Liver (tissue), 8 donors: ENCODE measurements at regions not wholly inside any gene's neighbourhood (a gene's known extent, or its start where the extent isn't known, plus 50 kb on each side); places are given as distances from the start of the nearest gene placed in this dataset.

Experiments used
- DNase-seq: peaks from one replicate; pipeline ENCODE4 v3.0.0-alpha.2; 2017; ENCODE audit warnings: low spot score
- H3K27ac ChIP-seq, 2 donors: one replicate each; pipeline ENCODE4 v1.7.0; 2013; ENCODE audit warnings: inconsistent platforms in 2 of 2, low read length in 2 of 2, control low read depth in 1 of 2, low read depth in 1 of 2, mild to moderate bottlenecking in 1 of 2
- H3K27me3 ChIP-seq, 4 donors: one replicate each; pipeline versions ENCODE4 v1.6.1 to v1.7.0; 2013; ENCODE audit warnings: low read length in 3 of 4, inconsistent platforms in 1 of 4, mild to moderate bottlenecking in 1 of 4, moderate library complexity in 1 of 4; ENCODE audit not compliant: control insufficient read depth in 4 of 4, insufficient read depth in 4 of 4
- H3K36me3 ChIP-seq, 4 donors: one replicate each; pipeline versions ENCODE4 v1.6.1 to v1.7.0; 2013; ENCODE audit warnings: low read length in 3 of 4, mild to moderate bottlenecking in 3 of 4, low read depth in 1 of 4, moderate library complexity in 1 of 4; ENCODE audit not compliant: control insufficient read depth in 4 of 4, insufficient read depth in 3 of 4
- H3K4me1 ChIP-seq, 4 donors: one replicate each; pipeline versions ENCODE4 v1.6.1 to v1.7.0; 2013; ENCODE audit warnings: low read length in 3 of 4, mild to moderate bottlenecking in 3 of 4, moderate library complexity in 1 of 4; ENCODE audit not compliant: control insufficient read depth in 4 of 4, insufficient read depth in 4 of 4
- H3K4me3 ChIP-seq, 3 donors: one replicate each; pipeline versions ENCODE4 v1.6.1 to v1.7.0; 2013; ENCODE audit warnings: low read length in 3 of 3, control low read depth in 1 of 3, low read depth in 1 of 3, mild to moderate bottlenecking in 1 of 3
- H3K9ac ChIP-seq, 2 donors: one replicate each; pipeline ENCODE4 v1.7.0; 2013; ENCODE audit warnings: low read length in 2 of 2, mild to moderate bottlenecking in 2 of 2, moderate library complexity in 2 of 2, control low read depth in 1 of 2, low read depth in 1 of 2
- H3K9me3 ChIP-seq, 4 donors: one replicate each; pipeline versions ENCODE4 v1.6.1 to v1.7.0; 2013; ENCODE audit warnings: low read length in 3 of 4; ENCODE audit not compliant: control insufficient read depth in 4 of 4
- EGR1 ChIP-seq, 2 donors: IDR thresholded peaks; 2 replicates each; pipeline ENCODE4 v1.6.1; 2016 to 2018; ENCODE audit warnings: antibody characterized with exemption in 2 of 2, low read depth in 2 of 2
- FOXA1 ChIP-seq: IDR thresholded peaks from 2 replicates; pipeline ENCODE4 v1.6.1; 2016; ENCODE audit warnings: antibody characterized with exemption
- FOXA2 ChIP-seq: IDR thresholded peaks from 2 replicates; pipeline ENCODE4 v1.6.1; 2016; ENCODE audit warnings: antibody characterized with exemption
- GABPA ChIP-seq, 2 donors: IDR thresholded peaks in 1 of 2; conservative IDR thresholded peaks in 1 of 2; 2 replicates each; pipeline ENCODE4 v1.6.1; 2016; ENCODE audit warnings: antibody characterized with exemption in 2 of 2, mild to moderate bottlenecking in 1 of 2, moderate library complexity in 1 of 2
- HNF4A ChIP-seq, 2 donors: conservative IDR thresholded peaks; 2 replicates each; pipeline ENCODE4 v1.6.1; 2016; ENCODE audit warnings: antibody characterized with exemption in 2 of 2, mild to moderate bottlenecking in 2 of 2
- HNF4G ChIP-seq: IDR thresholded peaks from 2 replicates; pipeline ENCODE4 v1.6.1; 2016; ENCODE audit warnings: antibody characterized with exemption
- JUND ChIP-seq, 2 donors: IDR thresholded peaks; 2 replicates each; pipeline ENCODE4 v1.6.1; 2016; ENCODE audit warnings: antibody characterized with exemption in 2 of 2
- NR2F2 ChIP-seq: IDR thresholded peaks from 2 replicates; pipeline ENCODE4 v1.6.1; 2016; ENCODE audit warnings: antibody characterized with exemption
- RAD21 ChIP-seq, 2 donors: IDR thresholded peaks; 2 replicates each; pipeline ENCODE4 v1.6.1; 2016; ENCODE audit warnings: antibody characterized with exemption in 2 of 2, mild to moderate bottlenecking in 2 of 2
- RXRA ChIP-seq, 2 donors: IDR thresholded peaks; 2 replicates each; pipeline ENCODE4 v1.6.1; 2017 to 2018; ENCODE audit warnings: antibody characterized with exemption in 2 of 2, mild to moderate bottlenecking in 1 of 2
- SP1 ChIP-seq: IDR thresholded peaks from 2 replicates; pipeline ENCODE4 v1.6.1; 2018; ENCODE audit warnings: antibody characterized with exemption, mild to moderate bottlenecking
- TAF1 ChIP-seq: conservative IDR thresholded peaks from 2 replicates; pipeline ENCODE4 v1.6.1; 2016; ENCODE audit warnings: antibody characterized with exemption, mild to moderate bottlenecking
- YY1 ChIP-seq: IDR thresholded peaks from 2 replicates; pipeline ENCODE4 v1.6.1; 2016; ENCODE audit warnings: antibody characterized with exemption, mild to moderate bottlenecking
- WGBS: extraction: QIAGEN DNeasy Blood & Tissue Kit; methylation state at CpG from one replicate; pipeline ENCODE4 v1.1.7; 2013; 5-methylcytosine and 5-hydroxymethylcytosine counted together
- TF ChIP-seq, protein P1 (sequence below): IDR thresholded peaks from 2 replicates; pipeline ENCODE4 v1.6.1; 2016; ENCODE audit warnings: antibody characterized with exemption
- TF ChIP-seq, protein P2 (sequence below): fragments of 150-350 bp; IDR thresholded peaks from 2 replicates; pipeline ENCODE4 v1.5.1; 2017; ENCODE audit warnings: improper control_type of control experiment, low read depth, low read length; ENCODE audit not compliant: missing input control
- TF ChIP-seq, protein P3 (sequence below): IDR thresholded peaks from 2 replicates; pipeline ENCODE4 v1.6.1; 2016; ENCODE audit warnings: antibody characterized with exemption
- donor health status: healthy.
- donor health status: healthy.
- donor health status: healthy.
- donor health status: healthy.
- donor health status: healthy.

DNA sequence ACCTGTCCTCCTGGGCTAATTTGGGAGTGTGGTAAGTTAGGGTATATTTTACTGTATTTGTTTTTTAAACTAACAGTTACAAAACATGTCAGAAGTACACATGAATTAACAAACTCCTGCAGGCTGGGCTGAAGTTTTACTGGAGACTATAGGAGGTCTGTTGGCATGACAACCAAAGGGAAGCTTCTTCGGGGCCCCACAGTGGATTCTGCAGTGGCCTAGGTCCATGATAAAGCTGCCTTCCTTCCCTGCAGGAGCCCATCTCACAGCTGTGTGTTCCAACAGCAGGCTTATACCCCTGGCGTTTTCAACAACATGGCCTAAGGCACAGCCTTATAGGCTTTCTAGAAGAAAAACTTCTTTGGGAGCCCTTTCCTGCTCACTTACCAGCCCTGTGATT lies 128.0 kb upstream of the SETBP1 start:
- TF ChIP-seq RAD21 (IDR thresholded peaks at IDR 0.05) (no peak), HNF4A (conservative IDR thresholded peaks at IDR 0.05) (no peak), SP1 (no peak), NR2F2 (no peak), FOXA1 (no peak), EGR1 (IDR thresholded peaks at IDR 0.05; ENCODE audit: low read depth in 2 of 2) (no peak), RXRA (IDR thresholded peaks at IDR 0.05) (no peak), GABPA (IDR thresholded peaks at IDR 0.05 in 1 of 2, conservative IDR thresholded peaks at IDR 0.05 in 1 of 2) (no peak)
- TF ChIP-seq, protein P1, sequence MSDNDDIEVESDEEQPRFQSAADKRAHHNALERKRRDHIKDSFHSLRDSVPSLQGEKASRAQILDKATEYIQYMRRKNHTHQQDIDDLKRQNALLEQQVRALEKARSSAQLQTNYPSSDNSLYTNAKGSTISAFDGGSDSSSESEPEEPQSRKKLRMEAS, result no peak
- TF ChIP-seq, protein P2, sequence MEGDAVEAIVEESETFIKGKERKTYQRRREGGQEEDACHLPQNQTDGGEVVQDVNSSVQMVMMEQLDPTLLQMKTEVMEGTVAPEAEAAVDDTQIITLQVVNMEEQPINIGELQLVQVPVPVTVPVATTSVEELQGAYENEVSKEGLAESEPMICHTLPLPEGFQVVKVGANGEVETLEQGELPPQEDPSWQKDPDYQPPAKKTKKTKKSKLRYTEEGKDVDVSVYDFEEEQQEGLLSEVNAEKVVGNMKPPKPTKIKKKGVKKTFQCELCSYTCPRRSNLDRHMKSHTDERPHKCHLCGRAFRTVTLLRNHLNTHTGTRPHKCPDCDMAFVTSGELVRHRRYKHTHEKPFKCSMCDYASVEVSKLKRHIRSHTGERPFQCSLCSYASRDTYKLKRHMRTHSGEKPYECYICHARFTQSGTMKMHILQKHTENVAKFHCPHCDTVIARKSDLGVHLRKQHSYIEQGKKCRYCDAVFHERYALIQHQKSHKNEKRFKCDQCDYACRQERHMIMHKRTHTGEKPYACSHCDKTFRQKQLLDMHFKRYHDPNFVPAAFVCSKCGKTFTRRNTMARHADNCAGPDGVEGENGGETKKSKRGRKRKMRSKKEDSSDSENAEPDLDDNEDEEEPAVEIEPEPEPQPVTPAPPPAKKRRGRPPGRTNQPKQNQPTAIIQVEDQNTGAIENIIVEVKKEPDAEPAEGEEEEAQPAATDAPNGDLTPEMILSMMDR, result no peak
- TF ChIP-seq, protein P3, sequence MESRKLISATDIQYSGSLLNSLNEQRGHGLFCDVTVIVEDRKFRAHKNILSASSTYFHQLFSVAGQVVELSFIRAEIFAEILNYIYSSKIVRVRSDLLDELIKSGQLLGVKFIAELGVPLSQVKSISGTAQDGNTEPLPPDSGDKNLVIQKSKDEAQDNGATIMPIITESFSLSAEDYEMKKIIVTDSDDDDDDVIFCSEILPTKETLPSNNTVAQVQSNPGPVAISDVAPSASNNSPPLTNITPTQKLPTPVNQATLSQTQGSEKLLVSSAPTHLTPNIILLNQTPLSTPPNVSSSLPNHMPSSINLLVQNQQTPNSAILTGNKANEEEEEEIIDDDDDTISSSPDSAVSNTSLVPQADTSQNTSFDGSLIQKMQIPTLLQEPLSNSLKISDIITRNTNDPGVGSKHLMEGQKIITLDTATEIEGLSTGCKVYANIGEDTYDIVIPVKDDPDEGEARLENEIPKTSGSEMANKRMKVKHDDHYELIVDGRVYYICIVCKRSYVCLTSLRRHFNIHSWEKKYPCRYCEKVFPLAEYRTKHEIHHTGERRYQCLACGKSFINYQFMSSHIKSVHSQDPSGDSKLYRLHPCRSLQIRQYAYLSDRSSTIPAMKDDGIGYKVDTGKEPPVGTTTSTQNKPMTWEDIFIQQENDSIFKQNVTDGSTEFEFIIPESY, result no peak
- no peak for DNase-seq
- Histone ChIP-seq H3K27me3 (no peaks in the 10 kb centered on the region), H3K27ac (no peak overlapping the region), H3K4me3 (no peak overlapping the region), H3K9ac (no peak overlapping the region), H3K9me3 (peaks cover 0 to 1% (median 0%) of the 10 kb centered on the region in 4 donors), H3K36me3 (no peaks in the 10 kb centered on the region), H3K4me1 (no peaks in the 10 kb centered on the region)
- WGBS, result 63% methylated on average over 2 of the region's 2 CpGs

DNA sequence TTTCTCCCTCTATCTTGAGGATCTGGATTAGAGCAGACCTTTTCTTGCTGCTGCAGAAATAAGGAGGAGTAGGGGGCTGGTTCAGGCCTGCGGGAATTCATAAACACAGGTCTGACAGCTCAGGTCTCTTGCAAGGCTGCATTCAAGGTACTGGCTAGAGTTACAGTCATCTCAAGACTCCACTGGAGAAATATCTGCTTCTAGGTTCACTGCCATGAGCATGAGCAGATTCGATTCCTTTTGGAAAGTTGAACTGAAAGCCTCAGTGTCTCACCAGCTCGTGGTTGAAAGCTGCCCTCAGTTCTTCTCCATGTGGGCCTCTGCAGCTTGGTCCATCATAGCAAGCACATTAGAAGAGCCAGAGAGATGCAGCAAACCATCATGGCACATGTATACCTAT lies 124.4 kb upstream of the SETBP1 start:
- Histone ChIP-seq H3K27me3 (no peaks in the 10 kb centered on the region), H3K27ac (no peak overlapping the region), H3K9ac (no peak overlapping the region), H3K4me1 (no peaks in the 10 kb centered on the region), H3K4me3 (no peak overlapping the region), H3K36me3 (no peaks in the 10 kb centered on the region), H3K9me3 (peaks cover 0 to 1% (median 0%) of the 10 kb centered on the region in 4 donors)
- DNase-seq, result no peak
- TF ChIP-seq, protein P1, result no peak
- TF ChIP-seq FOXA1 (no peak), RAD21 (IDR thresholded peaks at IDR 0.05) (no peak), FOXA2 (no peak), JUND (IDR thresholded peaks at IDR 0.05) (no peak), TAF1 (no peak), GABPA (IDR thresholded peaks at IDR 0.05 in 1 of 2, conservative IDR thresholded peaks at IDR 0.05 in 1 of 2) (no peak), HNF4A (conservative IDR thresholded peaks at IDR 0.05) (no peak), YY1 (no peak), HNF4G (no peak), EGR1 (IDR thresholded peaks at IDR 0.05; ENCODE audit: low read depth in 2 of 2) (no peak)
- TF ChIP-seq, protein P2, result no peak
- TF ChIP-seq, protein P3, result no peak
- 48% methylated on average over 3 of the region's 3 CpGs for WGBS
